A673 (cell line): ENCODE measurements at regions not wholly inside any gene's neighbourhood (a gene's known extent, or its start where the extent isn't known, plus 50 kb on each side); places are given as distances from the start of the nearest gene placed in this dataset.

Experiments
- BruUV-seq: library from RNA; stranded (reverse); fragments of 400-500 nt; replicated peaks from 2 replicates; lab custom pipeline; 2021; lab: Mats Ljungman, UMichigan
- CTCF ChIA-PET: fragments of 300-600 bp; sonication (Branson Sonifier 250); formaldehyde crosslinking; loops from one replicate; lab custom pipeline; 2022; ENCODE audit warnings: antibody characterized with exemption; lab: Charles Lee
- POLR2A ChIA-PET: fragments of 300-600 bp; sonication (Branson Sonifier 250); formaldehyde crosslinking; loops from one replicate; lab custom pipeline; 2022; ENCODE audit warnings: antibody characterized with exemption; ENCODE audit not compliant: low non-redundant PET; lab: Charles Lee
- DNase-seq: peaks from one replicate; pipeline ENCODE4 v3.0.0-alpha.2; 2015; ENCODE audit warnings: low spot score
- H3K27ac ChIP-seq: fragments of 200-600 bp; sonication (generic); 2 replicates; pipeline ENCODE4 v1.5.1; 2016; ENCODE audit warnings: mixed run types, low read depth, mild to moderate bottlenecking, mixed read lengths, antibody characterized with exemption, low read length; ENCODE audit not compliant: poor library complexity, severe bottlenecking
- H3K27me3 ChIP-seq: fragments of 200-600 bp; sonication (generic); replicated peaks from 2 replicates; pipeline ENCODE4 v1.6.1; 2017; ENCODE audit warnings: mixed run types, low read depth, mild to moderate bottlenecking, mixed read lengths, antibody characterized with exemption, low read length; ENCODE audit not compliant: insufficient read depth, poor library complexity
- H3K36me3 ChIP-seq: fragments of 200-600 bp; sonication (generic); 2 replicates; pipeline ENCODE4 v1.6.1; 2016; ENCODE audit warnings: mixed run types, mild to moderate bottlenecking, mixed read lengths, antibody characterized with exemption, low read length; ENCODE audit not compliant: insufficient read depth, poor library complexity, severe bottlenecking
- H3K4me1 ChIP-seq: fragments of 200-600 bp; sonication (generic); 2 replicates; pipeline ENCODE4 v1.6.1; 2017; ENCODE audit warnings: mixed run types, mild to moderate bottlenecking, mixed read lengths, antibody characterized with exemption, low read length; ENCODE audit not compliant: insufficient read depth, poor library complexity, severe bottlenecking
- H3K4me3 ChIP-seq: fragments of 200-600 bp; sonication (generic); 2 replicates; pipeline ENCODE4 v1.5.1; 2016; ENCODE audit warnings: low read depth, mixed run types, mild to moderate bottlenecking, mixed read lengths, low read length; ENCODE audit not compliant: poor library complexity, severe bottlenecking
- H3K9me3 ChIP-seq: fragments of 200-600 bp; sonication (generic); 2 replicates; pipeline ENCODE4 v1.6.1; 2016; ENCODE audit warnings: mixed run types, low read depth, mild to moderate bottlenecking, mixed read lengths, antibody characterized with exemption, low read length; ENCODE audit not compliant: poor library complexity, severe bottlenecking
- EZH2 ChIP-seq: fragments of 200-600 bp; sonication (generic); IDR thresholded peaks from 2 replicates; pipeline ENCODE4 v1.6.1; 2017; ENCODE audit warnings: borderline replicate concordance, low read depth, mild to moderate bottlenecking, mixed read lengths, antibody characterized with exemption, low read length; ENCODE audit not compliant: poor library complexity, severe bottlenecking
- intact Hi-C: fragments of 100-400 bp; cut with micrococcal nuclease; formaldehyde crosslinking; loops from one replicate; pipeline ENCODE4 v1.10.0; 2022; ENCODE audit not compliant: unreplicated experiment
- TF ChIP-seq, protein P1 (sequence below): fragments of 300-800, 200-600 bp; sonication (generic); conservative IDR thresholded peaks from 2 replicates; pipeline ENCODE4 v1.5.1; 2017; ENCODE audit warnings: low read depth, mild to moderate bottlenecking, antibody characterized with exemption, low read length, moderate library complexity, mixed read lengths

- ChIA-PET CTCF (no interaction called here), POLR2A (interaction anchor here (0.5 kb wide), 1 partner anchor 38 kb away, joined by 3 read pairs; no protein-coding TSS in a partner anchor)
- intact Hi-C loops = no loop called here
- H3K4me3 ChIP-seq = no peak overlapping the region
- TF ChIP-seq, protein P1, sequence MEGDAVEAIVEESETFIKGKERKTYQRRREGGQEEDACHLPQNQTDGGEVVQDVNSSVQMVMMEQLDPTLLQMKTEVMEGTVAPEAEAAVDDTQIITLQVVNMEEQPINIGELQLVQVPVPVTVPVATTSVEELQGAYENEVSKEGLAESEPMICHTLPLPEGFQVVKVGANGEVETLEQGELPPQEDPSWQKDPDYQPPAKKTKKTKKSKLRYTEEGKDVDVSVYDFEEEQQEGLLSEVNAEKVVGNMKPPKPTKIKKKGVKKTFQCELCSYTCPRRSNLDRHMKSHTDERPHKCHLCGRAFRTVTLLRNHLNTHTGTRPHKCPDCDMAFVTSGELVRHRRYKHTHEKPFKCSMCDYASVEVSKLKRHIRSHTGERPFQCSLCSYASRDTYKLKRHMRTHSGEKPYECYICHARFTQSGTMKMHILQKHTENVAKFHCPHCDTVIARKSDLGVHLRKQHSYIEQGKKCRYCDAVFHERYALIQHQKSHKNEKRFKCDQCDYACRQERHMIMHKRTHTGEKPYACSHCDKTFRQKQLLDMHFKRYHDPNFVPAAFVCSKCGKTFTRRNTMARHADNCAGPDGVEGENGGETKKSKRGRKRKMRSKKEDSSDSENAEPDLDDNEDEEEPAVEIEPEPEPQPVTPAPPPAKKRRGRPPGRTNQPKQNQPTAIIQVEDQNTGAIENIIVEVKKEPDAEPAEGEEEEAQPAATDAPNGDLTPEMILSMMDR = no peak
- no peak for TF ChIP-seq EZH2
- DNase-seq = no peak
- no peak overlapping the region for H3K27ac ChIP-seq
- no peaks in the 10 kb centered on the region for H3K27me3 ChIP-seq
- H3K36me3 ChIP-seq = no peaks in the 10 kb centered on the region
- no TSS peak for BruUV-seq
- no peaks in the 10 kb centered on the region for H3K9me3 ChIP-seq
- H3K4me1 ChIP-seq = no peaks in the 10 kb centered on the region
These were observed 583.4 kb upstream of the ROBO1 start for GRCh38 chr3:80351201-80351600.

DNA sequence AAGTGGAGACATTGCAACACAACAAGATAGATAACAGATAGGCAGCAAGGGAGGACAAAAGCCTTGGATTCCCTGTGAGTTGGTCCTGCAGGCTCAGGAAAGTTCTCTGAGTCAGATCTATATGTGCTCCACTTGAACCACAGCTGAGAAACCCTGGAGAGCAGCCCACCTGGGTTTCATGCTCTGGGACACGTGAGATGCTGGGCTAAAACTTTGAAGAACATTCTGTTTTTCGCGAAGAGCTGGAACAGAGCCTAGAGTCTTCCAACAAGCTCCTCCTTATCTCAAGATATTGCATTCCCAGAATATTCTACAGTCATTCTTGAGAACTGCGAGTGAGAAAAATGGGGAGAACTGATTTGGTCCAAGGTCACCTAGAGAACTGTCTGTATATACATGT lies 583.0 kb upstream of the ROBO1 start:
- Histone ChIP-seq H3K4me3 (no peak overlapping the region), H3K27ac (no peak overlapping the region), H3K9me3 (no peaks in the 10 kb centered on the region), H3K27me3 (no peaks in the 10 kb centered on the region), H3K4me1 (no peaks in the 10 kb centered on the region), H3K36me3 (no peaks in the 10 kb centered on the region)
- CTCF ChIA-PET = no interaction called here
- POLR2A ChIA-PET = interaction anchor here (0.7 kb wide), 1 partner anchor 191 kb away, joined by 4 read pairs; no protein-coding TSS in a partner anchor
- BruUV-seq = no TSS peak
- intact Hi-C loops = no loop called here
- TF ChIP-seq EZH2 = no peak
- TF ChIP-seq, protein P1 = no peak
- DNase-seq = no peak

GRCh38 chr3:80338366-80338765 lies 570.6 kb upstream of the ROBO1 start:
- POLR2A ChIA-PET = no interaction called here

More at GRCh38 chr3:80338366-80338765, 570.6 kb upstream of the ROBO1 start:
- Histone ChIP-seq H3K4me3 (no peak overlapping the region), H3K27me3 (no peaks in the 10 kb centered on the region), H3K4me1 (no peaks in the 10 kb centered on the region), H3K27ac (no peak overlapping the region), H3K9me3 (no peaks in the 10 kb centered on the region), H3K36me3 (no peaks in the 10 kb centered on the region)
- no peak for TF ChIP-seq EZH2
- TF ChIP-seq, protein P1 = no peak
- no peak for DNase-seq
- CTCF ChIA-PET = no interaction called here
- intact Hi-C loops = no loop called here
- BruUV-seq = no TSS peak
